ENCODE measurements at regions not wholly inside any gene's neighbourhood (a gene's known extent, or its start where the extent isn't known, plus 50 kb on each side); places are given as distances from the start of the nearest gene placed in this dataset.

- Histone ChIP-seq H3K9me1 (ENCODE audit: insufficient read depth, low read length) (no peaks in the 10 kb centered on the region), H3K27me3 (ENCODE audit: control insufficient read depth, insufficient read depth, low read length) (no peaks in the 10 kb centered on the region), H3K9me3 (ENCODE audit: control insufficient read depth, insufficient read depth, low read length) (no peaks in the 10 kb centered on the region), H3K4me2 (ENCODE audit: low read depth, low read length) (no peak overlapping the region), H3K36me3 (ENCODE audit: control insufficient read depth, insufficient read depth, low read length) (no peaks in the 10 kb centered on the region), H2AK9ac (replicated peaks; ENCODE audit: low read depth, low read length, poor library complexity) (no peak overlapping the region), H2BK120ac (ENCODE audit: low read depth, low read length) (no peak overlapping the region), H2AK5ac (ENCODE audit: low read depth, low read length) (no peak overlapping the region), H2BK5ac (ENCODE audit: low read depth, low read length, poor library complexity, severe bottlenecking) (no peak overlapping the region), H3K14ac (replicated peaks; ENCODE audit: low read depth, low read length) (no peak overlapping the region), H4K8ac (ENCODE audit: low read depth in 2 of 2, low read length in 2 of 2) (no peak overlapping the region), H3K27ac (ENCODE audit: insufficient read depth, low read length) (no peak overlapping the region), H3K18ac (ENCODE audit: low read depth, low read length) (no peak overlapping the region), H3K4ac (ENCODE audit: low read depth, low read length) (no peak overlapping the region), H4K20me1 (ENCODE audit: insufficient read depth, low read length) (no peaks in the 10 kb centered on the region), H2BK20ac (ENCODE audit: low read depth, low read length) (no peak overlapping the region), H3K9ac (ENCODE audit: low read depth, low read length) (no peak overlapping the region), H3K79me1 (ENCODE audit: low read depth in 1 of 2, low read length in 2 of 2) (no peaks in the 10 kb centered on the region), H2BK15ac (ENCODE audit: low read depth, low read length) (no peak overlapping the region), H3K4me3 (ENCODE audit: insufficient read depth, low read depth, low read length) (no peak overlapping the region), H3K4me1 (ENCODE audit: control insufficient read depth, insufficient read depth, low read length) (no peaks in the 10 kb centered on the region), H3K23ac (ENCODE audit: low read depth, low read length) (no peak overlapping the region), H2AFZ (replicated peaks; ENCODE audit: low read length, poor library complexity) (no peak overlapping the region), H4K91ac (ENCODE audit: insufficient read depth, low read depth, low read length) (no peak overlapping the region), H4K5ac (ENCODE audit: low read depth, low read length) (no peak overlapping the region), H3K56ac (ENCODE audit: extremely low read depth, insufficient read depth, low read length) (no peak overlapping the region)
- no peak for TF ChIP-seq BHLHE40 (IDR thresholded peaks at IDR 0.05; ENCODE audit: low read depth, low read length)
- no peak for TF ChIP-seq CHD1 (IDR thresholded peaks at IDR 0.05; ENCODE audit: low read depth, low read length)
- TF ChIP-seq FOS (IDR thresholded peaks at IDR 0.05; ENCODE audit: low read depth, low read length): no peak
- no peak for TF ChIP-seq MAZ (IDR thresholded peaks at IDR 0.05; ENCODE audit: borderline replicate concordance, low read depth, low read length)
- no peak for TF ChIP-seq MAFK (IDR thresholded peaks at IDR 0.05; ENCODE audit: low read depth, low read length)
- TF ChIP-seq NFE2L2 (IDR thresholded peaks at IDR 0.05; ENCODE audit: low read depth, low read length): no peak
- TF ChIP-seq RCOR1 (IDR thresholded peaks at IDR 0.05; ENCODE audit: insufficient replicate concordance, low read length): no peak
- ChIA-PET CTCF (no interaction called here), POLR2A (ENCODE audit: unreplicated experiment) (no interaction called here)
- no peak for DNase-seq
- no peak for ATAC-seq (ENCODE audit: low read depth)
- WGBS, 2 experiments (ENCODE audit: extremely low coverage in 2 of 2, insufficient read length in 1 of 2): no CpG with 5 or more reads among the region's 2 CpGs
- intact Hi-C loops (cut with micrococcal nuclease): no loop called here
- in situ Hi-C loops (cut with MboI; ENCODE audit: low sequenced_read_pairs): no loop called here
- no TSS peak for BruUV-seq (replicated peaks)
- dilution Hi-C loops (cut with HindIII; ENCODE audit: low sequenced_read_pairs, unreplicated experiment): no loop called here
Observed at GRCh38 chr3:165954171-165954570, 116.9 kb upstream of the BCHE start.

Measured in IMR-90 (cell line).